ENCODE measurements at regions not wholly inside any gene's neighbourhood (a gene's known extent, or its start where the extent isn't known, plus 50 kb on each side); places are given as distances from the start of the nearest gene placed in this dataset.

DNA sequence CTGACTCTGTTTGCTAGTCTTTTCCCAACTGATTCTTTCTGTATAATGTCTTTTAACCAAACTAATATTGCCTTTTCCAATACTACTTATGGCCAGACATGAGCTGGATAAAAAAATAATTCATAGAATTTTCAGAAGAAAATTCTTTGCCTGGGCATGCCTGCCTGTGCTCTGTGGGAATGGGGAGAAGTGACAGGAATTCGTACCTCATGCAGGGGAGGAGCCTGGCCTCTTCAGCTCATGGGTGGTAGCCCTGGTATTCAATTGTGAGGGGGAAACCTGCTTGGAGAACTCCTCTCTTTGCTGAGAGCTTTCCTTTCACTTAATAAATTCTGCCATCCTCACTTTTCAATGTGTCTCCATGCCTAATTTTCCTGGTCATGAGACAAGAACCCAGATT, 928.8 kb downstream of the FAM181B start:
- TF ChIP-seq POLR2A (IDR thresholded peaks at IDR 0.05; ENCODE audit: low read length) (no peak), GATA1 (IDR thresholded peaks at IDR 0.05; ENCODE audit: low read depth, low read length) (no peak)
